ENCODE measurements at regions not wholly inside any gene's neighbourhood (a gene's known extent, or its start where the extent isn't known, plus 50 kb on each side); places are given as distances from the start of the nearest gene placed in this dataset.

GRCh38 chr3:18018491-18019160 lies 276.2 kb upstream of the TBC1D5 start:
- Histone ChIP-seq H3K4me3 (replicated peaks in 1 of 3) (no peak overlapping the region), H3K27me3 (no peaks in the 10 kb centered on the region), H3K36me3 (no peaks in the 10 kb centered on the region), H3K27ac (no peak overlapping the region), H3K4me1 (no peaks in the 10 kb centered on the region), H3K9me3 (no peaks in the 10 kb centered on the region)
- intact Hi-C loops (cut with DNase I), result no loop called here
- no peak for TF ChIP-seq POLR2A (IDR thresholded peaks at IDR 0.05)
- TF ChIP-seq CTCF (IDR thresholded peaks at IDR 0.05), result no peak
- no peak for DNase-seq
- WGBS, 2 donors, result 40 to 41% methylated on average over 5 of the region's 5 CpGs

GRCh38 chr3:18016366-18016765 lies 273.9 kb upstream of the TBC1D5 start:
- Histone ChIP-seq H3K36me3 (no peaks in the 10 kb centered on the region), H3K4me3 (replicated peaks in 1 of 3) (no peak overlapping the region), H3K27ac (no peak overlapping the region), H3K27me3 (no peaks in the 10 kb centered on the region), H3K4me1 (no peaks in the 10 kb centered on the region), H3K9me3 (no peaks in the 10 kb centered on the region)
- 85 to 87% methylated on average over 7 of the region's 7 CpGs for WGBS, 2 donors
- no peak for DNase-seq
- no peak for TF ChIP-seq POLR2A (IDR thresholded peaks at IDR 0.05)
- intact Hi-C loops (cut with DNase I), result no loop called here

- no peaks in the 10 kb centered on the region for H3K9me3 ChIP-seq
- no peaks in the 10 kb centered on the region for H3K4me1 ChIP-seq
- H3K4me3 ChIP-seq (replicated peaks in 1 of 3), result no peak overlapping the region
- WGBS, 2 donors, result 84 to 85% methylated on average over 4 of the region's 4 CpGs
- H3K27ac ChIP-seq, result no peak overlapping the region
- no peaks in the 10 kb centered on the region for H3K27me3 ChIP-seq
- H3K36me3 ChIP-seq, result no peaks in the 10 kb centered on the region
- intact Hi-C loops (cut with DNase I), result no loop called here
- no peak for TF ChIP-seq CTCF (IDR thresholded peaks at IDR 0.05)
- no peak for TF ChIP-seq POLR2A (IDR thresholded peaks at IDR 0.05)
- no peak for DNase-seq
Observed at GRCh38 chr3:18012933-18013332, 270.5 kb upstream of the TBC1D5 start.

- Histone ChIP-seq H3K4me3 (replicated peaks in 1 of 3) (no peak overlapping the region), H3K36me3 (no peaks in the 10 kb centered on the region), H3K27me3 (no peaks in the 10 kb centered on the region), H3K9me3 (no peaks in the 10 kb centered on the region), H3K4me1 (no peaks in the 10 kb centered on the region), H3K27ac (no peak overlapping the region)
- no peak for TF ChIP-seq POLR2A (IDR thresholded peaks at IDR 0.05)
- TF ChIP-seq CTCF (IDR thresholded peaks at IDR 0.05), result no peak
- intact Hi-C loops (cut with DNase I), result no loop called here
- DNase-seq, result no peak
- 86 to 91% methylated on average over 2 of the region's 2 CpGs for WGBS, 2 donors
Observed at GRCh38 chr3:18012436-18012835, 270.0 kb upstream of the TBC1D5 start.

GRCh38 chr3:18011387-18011786 lies 269.0 kb upstream of the TBC1D5 start:
- no peak for TF ChIP-seq CTCF (IDR thresholded peaks at IDR 0.05)
- no peak for TF ChIP-seq POLR2A (IDR thresholded peaks at IDR 0.05)
- Histone ChIP-seq H3K27me3 (no peaks in the 10 kb centered on the region), H3K9me3 (no peaks in the 10 kb centered on the region), H3K27ac (no peak overlapping the region), H3K4me3 (replicated peaks in 1 of 3) (no peak overlapping the region), H3K4me1 (no peaks in the 10 kb centered on the region), H3K36me3 (no peaks in the 10 kb centered on the region)
- intact Hi-C loops (cut with DNase I), result no loop called here
- 79 to 87% methylated on average over 3 of the region's 3 CpGs for WGBS, 2 donors
- DNase-seq, result no peak
